IMR-90 (cell line): ENCODE measurements at regions not wholly inside any gene's neighbourhood (a gene's known extent, or its start where the extent isn't known, plus 50 kb on each side); places are given as distances from the start of the nearest gene placed in this dataset.

ENCODE experiments used
- ATAC-seq: fragments of 200-7000 bp; cut with Tn5 transposase; 2 replicates; pipeline ENCODE4 v1.9.1; 2020; ENCODE audit warnings: low read depth, mild to moderate bottlenecking, moderate library complexity
- BruUV-seq: library from RNA; stranded (reverse); fragments of 400-500 nt; replicated peaks from 2 replicates; lab custom pipeline; 2021; lab: Mats Ljungman, UMichigan
- CTCF ChIA-PET: fragments of 300-600 bp; formaldehyde crosslinking; extraction: SDS; loops from one replicate; lab custom pipeline; 2021; ENCODE audit warnings: antibody characterized with exemption; lab: Yijun Ruan, JAX
- POLR2A ChIA-PET: fragments of 300-600 bp; sonication (Branson Sonifier 250); formaldehyde crosslinking; loops from one replicate; lab custom pipeline; 2022; ENCODE audit warnings: antibody characterized with exemption; ENCODE audit not compliant: unreplicated experiment; lab: Charles Lee
- DNase-seq: peaks from one replicate; pipeline ENCODE4 v3.0.0; 2013
- H2AFZ ChIP-seq: replicated peaks from 2 replicates; pipeline ENCODE3; 2013; ENCODE audit warnings: low read length, mild to moderate bottlenecking; ENCODE audit not compliant: poor library complexity
- H2AK5ac ChIP-seq: 2 replicates; pipeline ENCODE4 v1.6.1; 2013; ENCODE audit warnings: low read depth, low read length, inconsistent platforms
- H2AK9ac ChIP-seq: replicated peaks from 2 replicates; pipeline ENCODE3; 2013; ENCODE audit warnings: mild to moderate bottlenecking, low read depth, low read length, moderate library complexity; ENCODE audit not compliant: poor library complexity
- H2BK120ac ChIP-seq: 2 replicates; pipeline ENCODE4 v1.6.1; 2013; ENCODE audit warnings: low read depth, low read length, inconsistent platforms
- H2BK15ac ChIP-seq: 3 replicates; pipeline ENCODE4 v1.6.1; 2013; ENCODE audit warnings: low read depth, low read length, inconsistent platforms
- H2BK20ac ChIP-seq: 2 replicates; pipeline ENCODE4 v1.6.1; 2013; ENCODE audit warnings: low read depth, mild to moderate bottlenecking, inconsistent platforms, low read length, moderate library complexity
- H2BK5ac ChIP-seq: 2 replicates; pipeline ENCODE4 v1.6.1; 2013; ENCODE audit warnings: mild to moderate bottlenecking, low read depth, low read length, inconsistent platforms; ENCODE audit not compliant: poor library complexity, severe bottlenecking
- H3K14ac ChIP-seq: replicated peaks from 2 replicates; pipeline ENCODE4 v1.6.1; 2013; ENCODE audit warnings: low read depth, low read length, inconsistent platforms
- H3K18ac ChIP-seq: 2 replicates; pipeline ENCODE4 v1.6.1; 2013; ENCODE audit warnings: low read depth, low read length, control low read depth
- H3K23ac ChIP-seq: 2 replicates; pipeline ENCODE4 v1.6.1; 2013; ENCODE audit warnings: low read depth, low read length, inconsistent platforms
- H3K27ac ChIP-seq: 2 replicates; pipeline ENCODE4 v1.5.1; 2013; ENCODE audit warnings: mild to moderate bottlenecking, control low read depth, low read length; ENCODE audit not compliant: insufficient read depth
- H3K27me3 ChIP-seq: 2 replicates; pipeline ENCODE4 v1.6.1; 2013; ENCODE audit warnings: low read length; ENCODE audit not compliant: control insufficient read depth, insufficient read depth
- H3K36me3 ChIP-seq: 2 replicates; pipeline ENCODE4 v1.6.1; 2013; ENCODE audit warnings: low read length, mixed read lengths; ENCODE audit not compliant: control insufficient read depth, insufficient read depth
- H3K4ac ChIP-seq: 2 replicates; pipeline ENCODE4 v1.6.1; 2013; ENCODE audit warnings: low read depth, low read length, inconsistent platforms
- H3K4me1 ChIP-seq: 2 replicates; pipeline ENCODE4 v1.6.1; 2013; ENCODE audit warnings: low read length, mixed read lengths; ENCODE audit not compliant: control insufficient read depth, insufficient read depth
- H3K4me2 ChIP-seq: 2 replicates; pipeline ENCODE4 v1.6.1; 2013; ENCODE audit warnings: low read depth, mild to moderate bottlenecking, control low read depth, low read length, moderate library complexity
- H3K4me3 ChIP-seq: 2 replicates; pipeline ENCODE4 v1.5.1; 2013; ENCODE audit warnings: low read depth, mild to moderate bottlenecking, control low read depth, low read length, moderate library complexity; ENCODE audit not compliant: insufficient read depth
- H3K56ac ChIP-seq: 2 replicates; pipeline ENCODE4 v1.6.1; 2013; ENCODE audit warnings: low read length, inconsistent platforms; ENCODE audit not compliant: insufficient read depth; ENCODE audit errors: extremely low read depth
- H3K79me1 ChIP-seq, 2 experiments: 2 replicates each; pipeline ENCODE4 v1.6.1; 2013; ENCODE audit warnings: low read length in 2 of 2, inconsistent platforms in 1 of 2, low read depth in 1 of 2
- H3K9ac ChIP-seq: 2 replicates; pipeline ENCODE4 v1.6.1; 2013; ENCODE audit warnings: low read depth, low read length, control low read depth
- H3K9me1 ChIP-seq: 2 replicates; pipeline ENCODE4 v1.6.1; 2013; ENCODE audit warnings: low read length, inconsistent platforms; ENCODE audit not compliant: insufficient read depth
- H3K9me3 ChIP-seq: 2 replicates; pipeline ENCODE4 v1.6.1; 2013; ENCODE audit warnings: low read length; ENCODE audit not compliant: control insufficient read depth, insufficient read depth
- H4K20me1 ChIP-seq: 2 replicates; pipeline ENCODE4 v1.6.1; 2013; ENCODE audit warnings: low read length, inconsistent platforms; ENCODE audit not compliant: insufficient read depth
- H4K5ac ChIP-seq: 2 replicates; pipeline ENCODE4 v1.6.1; 2013; ENCODE audit warnings: mild to moderate bottlenecking, low read depth, low read length, control low read depth
- H4K8ac ChIP-seq, 2 experiments: 2 replicates each; pipeline ENCODE4 v1.6.1; 2013; ENCODE audit warnings: low read depth in 2 of 2, low read length in 2 of 2, control low read depth in 1 of 2, inconsistent platforms in 1 of 2
- H4K91ac ChIP-seq: 2 replicates; pipeline ENCODE4 v1.6.1; 2013; ENCODE audit warnings: low read depth, low read length, inconsistent platforms; ENCODE audit not compliant: insufficient read depth
- BHLHE40 ChIP-seq: fragments of 150-350 bp; IDR thresholded peaks from 2 replicates; pipeline ENCODE4 v1.6.1; 2016; ENCODE audit warnings: mild to moderate bottlenecking, low read depth, low read length
- CEBPB ChIP-seq: IDR thresholded peaks from 2 replicates; pipeline ENCODE4 v1.6.1; 2012; ENCODE audit warnings: low read depth, low read length, improper control_type of control experiment
- CHD1 ChIP-seq: IDR thresholded peaks from 2 replicates; pipeline ENCODE4 v1.6.1; 2012; ENCODE audit warnings: low read depth, low read length, improper control_type of control experiment
- ELK1 ChIP-seq: fragments of 150-350 bp; IDR thresholded peaks from 2 replicates; pipeline ENCODE4 v1.6.1; 2016; ENCODE audit warnings: low read depth, mild to moderate bottlenecking, low read length, moderate library complexity, borderline replicate concordance
- FOS ChIP-seq: fragments of 150-350 bp; IDR thresholded peaks from 2 replicates; pipeline ENCODE4 v1.6.1; 2016; ENCODE audit warnings: low read depth, low read length
- MAFK ChIP-seq: IDR thresholded peaks from 2 replicates; pipeline ENCODE4 v1.6.1; 2012; ENCODE audit warnings: low read depth, low read length, improper control_type of control experiment
- MAZ ChIP-seq: IDR thresholded peaks from 2 replicates; pipeline ENCODE4 v1.6.1; 2012; ENCODE audit warnings: low read depth, mild to moderate bottlenecking, low read length, improper control_type of control experiment, moderate library complexity, borderline replicate concordance
- MXI1 ChIP-seq: IDR thresholded peaks from 2 replicates; pipeline ENCODE4 v1.6.1; 2012; ENCODE audit warnings: low read depth, mild to moderate bottlenecking, low read length, moderate library complexity, borderline replicate concordance
- NFE2L2 ChIP-seq: fragments of 150-350 bp; IDR thresholded peaks from 2 replicates; pipeline ENCODE4 v1.6.1; 2016; ENCODE audit warnings: low read depth, mild to moderate bottlenecking, low read length
- POLR2A ChIP-seq: IDR thresholded peaks from 2 replicates; pipeline ENCODE4 v1.6.1; 2012; ENCODE audit warnings: mild to moderate bottlenecking, low read depth, low read length
- RAD21 ChIP-seq: IDR thresholded peaks from 2 replicates; pipeline ENCODE4 v1.6.1; 2012; ENCODE audit warnings: low read length, improper control_type of control experiment
- RCOR1 ChIP-seq: IDR thresholded peaks from 2 replicates; pipeline ENCODE4 v1.6.1; 2012; ENCODE audit warnings: mild to moderate bottlenecking, low read length, improper control_type of control experiment; ENCODE audit not compliant: insufficient replicate concordance
- RFX5 ChIP-seq: IDR thresholded peaks from 2 replicates; pipeline ENCODE4 v1.8.0; 2012; ENCODE audit warnings: low read depth, mild to moderate bottlenecking, low read length, moderate library complexity
- SMC3 ChIP-seq: fragments of 150-350 bp; IDR thresholded peaks from 2 replicates; pipeline ENCODE4 v1.6.1; 2016; ENCODE audit warnings: low read depth, mild to moderate bottlenecking, antibody characterized with exemption, low read length, moderate library complexity
- USF2 ChIP-seq: fragments of 150-350 bp; IDR thresholded peaks from 2 replicates; pipeline ENCODE4 v1.6.1; 2017; ENCODE audit warnings: mild to moderate bottlenecking, antibody characterized with exemption, low read length, low read depth
- WGBS, 2 experiments: methylation state at CpG; one replicate each; pipeline versions ENCODE4 v1.1.5 to v1.1.7; 2013; ENCODE audit warnings: missing lambda C conversion rate in 2 of 2; ENCODE audit not compliant: insufficient read length in 1 of 2; ENCODE audit errors: extremely low coverage in 2 of 2; 5-methylcytosine and 5-hydroxymethylcytosine counted together
- dilution Hi-C: fragments of 300-500 bp; cut with HindIII; formaldehyde crosslinking; loops from one replicate; pipeline ENCODE4 v1.14.3; 2018; ENCODE audit warnings: low sequenced_read_pairs; ENCODE audit not compliant: unreplicated experiment
- in situ Hi-C: fragments of 300-500 bp; cut with MboI; formaldehyde crosslinking; loops from 3 replicates; pipeline ENCODE4 v1.14.3; 2019; ENCODE audit warnings: low sequenced_read_pairs, inconsistent platforms, mixed read lengths
- intact Hi-C: fragments of 100-400 bp; cut with micrococcal nuclease; formaldehyde crosslinking; loops from 2 replicates; pipeline ENCODE4 v1.10.0; 2022
- TF ChIP-seq, protein P1 (sequence below): conservative IDR thresholded peaks from 2 replicates; pipeline ENCODE4 v1.5.1; 2012; ENCODE audit warnings: mild to moderate bottlenecking, low read depth, low read length, improper control_type of control experiment

DNA sequence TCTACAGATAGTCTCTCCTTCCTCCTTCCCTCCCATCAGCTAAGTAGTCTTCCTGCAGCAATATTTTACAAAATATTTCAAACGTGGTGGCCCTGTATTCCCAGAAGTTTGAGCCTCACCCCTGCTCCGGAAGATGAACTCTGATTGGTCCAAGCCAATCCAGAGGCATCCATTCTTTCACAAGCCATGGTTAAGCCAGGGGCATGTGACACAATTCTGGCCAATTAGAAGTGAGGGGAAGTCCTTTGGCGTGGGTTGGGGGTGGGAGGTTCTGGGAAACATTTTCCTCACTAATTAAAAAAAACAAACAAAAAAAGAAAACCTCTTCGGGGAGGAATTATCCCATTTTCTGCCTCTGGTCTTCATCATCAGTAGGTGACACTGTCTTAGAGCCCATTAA, 69.4 kb upstream of the GSC start:
- H2AK5ac ChIP-seq, result no peak overlapping the region
- no TSS peak for BruUV-seq
- no peaks in the 10 kb centered on the region for H3K36me3 ChIP-seq
- H3K27ac ChIP-seq, result no peak overlapping the region
- H2BK5ac ChIP-seq, result no peak overlapping the region
- POLR2A ChIA-PET, result no interaction called here
- H3K4me1 ChIP-seq, result no peaks in the 10 kb centered on the region
- CTCF ChIA-PET, result no interaction called here
- in situ Hi-C loops, result no loop called here
- H3K23ac ChIP-seq, result no peak overlapping the region
- peaks cover 6% of the 10 kb centered on the region for H3K9me3 ChIP-seq
- H4K91ac ChIP-seq, result no peak overlapping the region
- DNase-seq, result no peak
- H3K79me1 ChIP-seq, result no peaks in the 10 kb centered on the region
- H3K18ac ChIP-seq, result no peak overlapping the region
- no peak overlapping the region for H3K4ac ChIP-seq
- no peak overlapping the region for H2BK120ac ChIP-seq
- no peak overlapping the region for H4K8ac ChIP-seq
- intact Hi-C loops, result no loop called here
- no peaks in the 10 kb centered on the region for H3K27me3 ChIP-seq
- dilution Hi-C loops, result no loop called here
- H2BK20ac ChIP-seq, result no peak overlapping the region
- H2BK15ac ChIP-seq, result no peak overlapping the region
- H3K9me1 ChIP-seq, result no peaks in the 10 kb centered on the region
- H4K5ac ChIP-seq, result no peak overlapping the region
- H2AK9ac ChIP-seq, result no peak overlapping the region
- H3K14ac ChIP-seq, result no peak overlapping the region
- H4K20me1 ChIP-seq, result no peaks in the 10 kb centered on the region
- H3K4me3 ChIP-seq, result no peak overlapping the region
- H3K4me2 ChIP-seq, result no peak overlapping the region
- H2AFZ ChIP-seq, result no peak overlapping the region
- no peak overlapping the region for H3K56ac ChIP-seq
- ATAC-seq, result no peak
- H3K9ac ChIP-seq, result no peak overlapping the region
- no CpG with 5 or more reads among the region's 4 CpGs for WGBS, 2 experiments
- TF ChIP-seq RCOR1, result no peak
- TF ChIP-seq RAD21, result no peak
- TF ChIP-seq ELK1, result no peak
- no peak for TF ChIP-seq NFE2L2
- no peak for TF ChIP-seq MAZ
- no peak for TF ChIP-seq USF2
- TF ChIP-seq CEBPB, result no peak
- no peak for TF ChIP-seq CHD1
- TF ChIP-seq SMC3, result no peak
- TF ChIP-seq RFX5, result no peak
- TF ChIP-seq MXI1, result no peak
- no peak for TF ChIP-seq POLR2A
- TF ChIP-seq MAFK, result no peak
- no peak for TF ChIP-seq BHLHE40
- no peak for TF ChIP-seq FOS
- TF ChIP-seq, protein P1, sequence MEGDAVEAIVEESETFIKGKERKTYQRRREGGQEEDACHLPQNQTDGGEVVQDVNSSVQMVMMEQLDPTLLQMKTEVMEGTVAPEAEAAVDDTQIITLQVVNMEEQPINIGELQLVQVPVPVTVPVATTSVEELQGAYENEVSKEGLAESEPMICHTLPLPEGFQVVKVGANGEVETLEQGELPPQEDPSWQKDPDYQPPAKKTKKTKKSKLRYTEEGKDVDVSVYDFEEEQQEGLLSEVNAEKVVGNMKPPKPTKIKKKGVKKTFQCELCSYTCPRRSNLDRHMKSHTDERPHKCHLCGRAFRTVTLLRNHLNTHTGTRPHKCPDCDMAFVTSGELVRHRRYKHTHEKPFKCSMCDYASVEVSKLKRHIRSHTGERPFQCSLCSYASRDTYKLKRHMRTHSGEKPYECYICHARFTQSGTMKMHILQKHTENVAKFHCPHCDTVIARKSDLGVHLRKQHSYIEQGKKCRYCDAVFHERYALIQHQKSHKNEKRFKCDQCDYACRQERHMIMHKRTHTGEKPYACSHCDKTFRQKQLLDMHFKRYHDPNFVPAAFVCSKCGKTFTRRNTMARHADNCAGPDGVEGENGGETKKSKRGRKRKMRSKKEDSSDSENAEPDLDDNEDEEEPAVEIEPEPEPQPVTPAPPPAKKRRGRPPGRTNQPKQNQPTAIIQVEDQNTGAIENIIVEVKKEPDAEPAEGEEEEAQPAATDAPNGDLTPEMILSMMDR, result no peak
